ENCODE measurements at regions not wholly inside any gene's neighbourhood (a gene's known extent, or its start where the extent isn't known, plus 50 kb on each side); places are given as distances from the start of the nearest gene placed in this dataset.

DNA sequence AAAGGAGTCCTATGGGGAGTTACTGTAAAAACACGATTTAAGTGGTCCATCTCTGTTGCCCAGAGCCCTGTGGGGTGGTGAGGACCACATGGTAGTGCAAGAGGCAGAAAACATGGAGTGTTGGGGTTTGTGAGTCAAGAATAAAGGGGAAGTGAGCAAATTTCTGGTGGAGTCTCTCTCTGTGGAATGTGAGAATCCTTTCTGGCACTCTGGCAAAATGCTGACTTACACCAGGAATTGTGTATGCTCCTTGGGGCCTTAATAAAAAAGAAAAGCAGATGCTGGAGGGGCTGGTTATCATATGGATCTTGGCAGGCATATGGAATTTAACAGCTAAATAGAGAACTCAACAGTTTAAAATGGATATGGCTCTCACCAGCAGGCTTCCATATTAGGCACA lies 486.0 kb downstream of the TNS3 start:
- no peak for ATAC-seq
- RAD21 ChIA-PET (ENCODE audit: low non-redundant PET in 1 of 2, low total read pairs in 2 of 2, uncharacterized antibody in 2 of 2, unreplicated experiment in 2 of 2) = no interaction called here

More for the DNA sequence above, 486.0 kb downstream of the TNS3 start:
- no TSS peak for BruUV-seq (replicated peaks)
- Histone ChIP-seq H3K36me3 (ENCODE audit: control insufficient read depth in 1 of 2, insufficient read depth in 2 of 2, low read length in 2 of 2) (no peaks in the 10 kb centered on the region), H3K4me3 (replicated peaks in 1 of 2; ENCODE audit: low read depth in 1 of 2, low read length in 2 of 2) (no peak overlapping the region), H4K20me1 (ENCODE audit: insufficient read depth) (no peaks in the 10 kb centered on the region), H3K9me3 (ENCODE audit: control insufficient read depth in 1 of 2, insufficient read depth in 1 of 2, low read depth in 1 of 2, low read length in 2 of 2) (no peaks in the 10 kb centered on the region), H3K9ac (ENCODE audit: low read length) (no peak overlapping the region), H3K4me2 (ENCODE audit: low read length) (no peak overlapping the region), H3K27ac (ENCODE audit: low read depth, low read length) (no peak overlapping the region), H2AFZ (ENCODE audit: low read depth, low read length, poor library complexity, severe bottlenecking) (no peak overlapping the region), H3K27me3 (ENCODE audit: insufficient read depth, low read length) (no peaks in the 10 kb centered on the region), H3K79me2 (ENCODE audit: insufficient read depth, low read length) (no peaks in the 10 kb centered on the region), H3K4me1 (ENCODE audit: control insufficient read depth in 1 of 2, insufficient read depth in 2 of 2, low read length in 2 of 2) (peaks cover 0 to 3% of the 10 kb centered on the region in 2 experiments; a peak in 1 of 4 replicates), H3K9me2 (ENCODE audit: insufficient read depth) (no peaks in the 10 kb centered on the region)
- ChIA-PET CTCF (no interaction called here), POLR2A (no interaction called here)
- no peak for TF ChIP-seq POLR2AphosphoS5 (IDR thresholded peaks at IDR 0.05; ENCODE audit: low read depth, low read length)
- TF ChIP-seq, protein P1, sequence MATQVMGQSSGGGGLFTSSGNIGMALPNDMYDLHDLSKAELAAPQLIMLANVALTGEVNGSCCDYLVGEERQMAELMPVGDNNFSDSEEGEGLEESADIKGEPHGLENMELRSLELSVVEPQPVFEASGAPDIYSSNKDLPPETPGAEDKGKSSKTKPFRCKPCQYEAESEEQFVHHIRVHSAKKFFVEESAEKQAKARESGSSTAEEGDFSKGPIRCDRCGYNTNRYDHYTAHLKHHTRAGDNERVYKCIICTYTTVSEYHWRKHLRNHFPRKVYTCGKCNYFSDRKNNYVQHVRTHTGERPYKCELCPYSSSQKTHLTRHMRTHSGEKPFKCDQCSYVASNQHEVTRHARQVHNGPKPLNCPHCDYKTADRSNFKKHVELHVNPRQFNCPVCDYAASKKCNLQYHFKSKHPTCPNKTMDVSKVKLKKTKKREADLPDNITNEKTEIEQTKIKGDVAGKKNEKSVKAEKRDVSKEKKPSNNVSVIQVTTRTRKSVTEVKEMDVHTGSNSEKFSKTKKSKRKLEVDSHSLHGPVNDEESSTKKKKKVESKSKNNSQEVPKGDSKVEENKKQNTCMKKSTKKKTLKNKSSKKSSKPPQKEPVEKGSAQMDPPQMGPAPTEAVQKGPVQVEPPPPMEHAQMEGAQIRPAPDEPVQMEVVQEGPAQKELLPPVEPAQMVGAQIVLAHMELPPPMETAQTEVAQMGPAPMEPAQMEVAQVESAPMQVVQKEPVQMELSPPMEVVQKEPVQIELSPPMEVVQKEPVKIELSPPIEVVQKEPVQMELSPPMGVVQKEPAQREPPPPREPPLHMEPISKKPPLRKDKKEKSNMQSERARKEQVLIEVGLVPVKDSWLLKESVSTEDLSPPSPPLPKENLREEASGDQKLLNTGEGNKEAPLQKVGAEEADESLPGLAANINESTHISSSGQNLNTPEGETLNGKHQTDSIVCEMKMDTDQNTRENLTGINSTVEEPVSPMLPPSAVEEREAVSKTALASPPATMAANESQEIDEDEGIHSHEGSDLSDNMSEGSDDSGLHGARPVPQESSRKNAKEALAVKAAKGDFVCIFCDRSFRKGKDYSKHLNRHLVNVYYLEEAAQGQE (IDR thresholded peaks at IDR 0.05; ENCODE audit: low read depth) = no peak
- TF ChIP-seq SP1 (IDR thresholded peaks at IDR 0.05; ENCODE audit: low read depth) = no peak
- TF ChIP-seq, protein P2, sequence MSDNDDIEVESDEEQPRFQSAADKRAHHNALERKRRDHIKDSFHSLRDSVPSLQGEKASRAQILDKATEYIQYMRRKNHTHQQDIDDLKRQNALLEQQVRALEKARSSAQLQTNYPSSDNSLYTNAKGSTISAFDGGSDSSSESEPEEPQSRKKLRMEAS (IDR thresholded peaks at IDR 0.05) = no peak
- no peak for TF ChIP-seq ZNF274 (IDR thresholded peaks at IDR 0.05; ENCODE audit: low read depth, low read length)
- TF ChIP-seq, protein P3, sequence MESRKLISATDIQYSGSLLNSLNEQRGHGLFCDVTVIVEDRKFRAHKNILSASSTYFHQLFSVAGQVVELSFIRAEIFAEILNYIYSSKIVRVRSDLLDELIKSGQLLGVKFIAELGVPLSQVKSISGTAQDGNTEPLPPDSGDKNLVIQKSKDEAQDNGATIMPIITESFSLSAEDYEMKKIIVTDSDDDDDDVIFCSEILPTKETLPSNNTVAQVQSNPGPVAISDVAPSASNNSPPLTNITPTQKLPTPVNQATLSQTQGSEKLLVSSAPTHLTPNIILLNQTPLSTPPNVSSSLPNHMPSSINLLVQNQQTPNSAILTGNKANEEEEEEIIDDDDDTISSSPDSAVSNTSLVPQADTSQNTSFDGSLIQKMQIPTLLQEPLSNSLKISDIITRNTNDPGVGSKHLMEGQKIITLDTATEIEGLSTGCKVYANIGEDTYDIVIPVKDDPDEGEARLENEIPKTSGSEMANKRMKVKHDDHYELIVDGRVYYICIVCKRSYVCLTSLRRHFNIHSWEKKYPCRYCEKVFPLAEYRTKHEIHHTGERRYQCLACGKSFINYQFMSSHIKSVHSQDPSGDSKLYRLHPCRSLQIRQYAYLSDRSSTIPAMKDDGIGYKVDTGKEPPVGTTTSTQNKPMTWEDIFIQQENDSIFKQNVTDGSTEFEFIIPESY (IDR thresholded peaks at IDR 0.05; ENCODE audit: extremely low read depth, insufficient replicate concordance, low read length) = no peak
- TF ChIP-seq JUND (IDR thresholded peaks at IDR 0.05) = no peak
- TF ChIP-seq FOSL1 (IDR thresholded peaks at IDR 0.05; ENCODE audit: low read depth) = no peak
- TF ChIP-seq, protein P4, sequence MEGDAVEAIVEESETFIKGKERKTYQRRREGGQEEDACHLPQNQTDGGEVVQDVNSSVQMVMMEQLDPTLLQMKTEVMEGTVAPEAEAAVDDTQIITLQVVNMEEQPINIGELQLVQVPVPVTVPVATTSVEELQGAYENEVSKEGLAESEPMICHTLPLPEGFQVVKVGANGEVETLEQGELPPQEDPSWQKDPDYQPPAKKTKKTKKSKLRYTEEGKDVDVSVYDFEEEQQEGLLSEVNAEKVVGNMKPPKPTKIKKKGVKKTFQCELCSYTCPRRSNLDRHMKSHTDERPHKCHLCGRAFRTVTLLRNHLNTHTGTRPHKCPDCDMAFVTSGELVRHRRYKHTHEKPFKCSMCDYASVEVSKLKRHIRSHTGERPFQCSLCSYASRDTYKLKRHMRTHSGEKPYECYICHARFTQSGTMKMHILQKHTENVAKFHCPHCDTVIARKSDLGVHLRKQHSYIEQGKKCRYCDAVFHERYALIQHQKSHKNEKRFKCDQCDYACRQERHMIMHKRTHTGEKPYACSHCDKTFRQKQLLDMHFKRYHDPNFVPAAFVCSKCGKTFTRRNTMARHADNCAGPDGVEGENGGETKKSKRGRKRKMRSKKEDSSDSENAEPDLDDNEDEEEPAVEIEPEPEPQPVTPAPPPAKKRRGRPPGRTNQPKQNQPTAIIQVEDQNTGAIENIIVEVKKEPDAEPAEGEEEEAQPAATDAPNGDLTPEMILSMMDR (IDR thresholded peaks at IDR 0.05 in 2 of 3, conservative IDR thresholded peaks at IDR 0.05 in 1 of 3; ENCODE audit: borderline replicate concordance in 1 of 3, insufficient read depth in 1 of 3, low read depth in 2 of 3, low read length in 2 of 3) = no peak
- no peak for TF ChIP-seq YY1 (IDR thresholded peaks at IDR 0.05; ENCODE audit: extremely low read depth, insufficient replicate concordance, low read depth, low read length)
- TF ChIP-seq ZFX (IDR thresholded peaks at IDR 0.05) = no peak
- no peak for TF ChIP-seq EZH2phosphoT487 (IDR thresholded peaks at IDR 0.05; ENCODE audit: borderline replicate concordance)
- TF ChIP-seq EGR1 (IDR thresholded peaks at IDR 0.05; ENCODE audit: low read depth) = no peak
- DNase-seq (ENCODE audit: low read depth, low spot score) = no peak
- intact Hi-C loops (cut with micrococcal nuclease) = no loop called here
